SK-MEL-5 (cell line): ENCODE measurements at regions not wholly inside any gene's neighbourhood (a gene's known extent, or its start where the extent isn't known, plus 50 kb on each side); places are given as distances from the start of the nearest gene placed in this dataset.

ENCODE experiments used
- DNase-seq: peaks from one replicate; pipeline ENCODE4 v3.0.0-alpha.2; 2016; ENCODE audit warnings: low read depth, low spot score
- in situ Hi-C: cut with HindIII; loops from 2 replicates; pipeline ENCODE4 v1.10.0; 2016; ENCODE audit warnings: low sequenced_read_pairs, high pct_unique_total_duplicates, low pct_unique_long_range_greater_than_20kb

GRCh38 chr22:44425694-44426045, 72.4 kb downstream of the RTL6 start:
- in situ Hi-C loops = no loop called here
- no peak for DNase-seq

- in situ Hi-C loops = no loop called here
Measured at GRCh38 chr22:44424867-44425693, 73.0 kb downstream of the RTL6 start.

GRCh38 chr22:44424359-44424682, 73.7 kb downstream of the RTL6 start:
- DNase-seq = no peak
- in situ Hi-C loops = no loop called here

More at GRCh38 chr22:44424867-44425693, 73.0 kb downstream of the RTL6 start:
- DNase-seq = no peak

DNA sequence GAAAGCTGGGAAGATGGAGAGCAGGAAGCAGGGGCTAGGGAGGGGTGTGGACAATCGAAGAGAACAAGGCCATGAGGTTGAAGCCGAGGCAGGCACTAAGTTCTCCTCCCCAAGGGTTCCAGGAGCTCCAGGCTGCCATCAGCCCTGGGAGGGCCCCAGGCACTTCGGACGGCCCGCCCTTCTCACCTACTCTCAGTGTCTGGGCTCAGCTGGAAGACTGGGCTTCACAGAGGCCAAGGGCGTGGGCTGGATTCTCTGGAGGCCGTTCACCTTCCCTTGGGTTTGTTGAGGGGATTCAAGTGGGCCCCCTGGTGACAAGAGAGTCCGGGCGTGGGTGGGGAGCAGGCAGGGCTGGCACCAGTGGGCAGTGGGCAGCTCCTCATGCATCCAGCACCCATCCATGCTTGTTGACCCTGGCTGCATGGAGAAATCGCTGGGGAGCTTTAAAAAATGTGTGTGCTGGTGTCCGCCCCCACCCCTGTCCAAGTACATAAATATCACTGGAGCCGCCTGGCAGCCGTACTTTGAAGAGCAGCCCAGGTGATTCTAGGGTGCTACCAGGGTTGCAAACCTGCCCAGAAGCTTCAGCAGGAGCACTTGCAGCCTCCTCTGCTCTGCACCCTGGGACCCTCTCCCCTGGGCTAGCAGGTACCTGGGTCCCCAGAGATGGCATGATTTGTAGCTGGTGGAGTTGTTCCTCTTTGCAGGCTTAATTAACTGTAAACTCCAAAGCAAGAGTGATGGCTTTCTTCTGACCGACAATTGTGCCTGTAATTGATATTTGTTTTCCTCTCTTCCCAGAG, 74.3 kb downstream of the RTL6 start:
- DNase-seq = no peak
- in situ Hi-C loops = no loop called here

DNA sequence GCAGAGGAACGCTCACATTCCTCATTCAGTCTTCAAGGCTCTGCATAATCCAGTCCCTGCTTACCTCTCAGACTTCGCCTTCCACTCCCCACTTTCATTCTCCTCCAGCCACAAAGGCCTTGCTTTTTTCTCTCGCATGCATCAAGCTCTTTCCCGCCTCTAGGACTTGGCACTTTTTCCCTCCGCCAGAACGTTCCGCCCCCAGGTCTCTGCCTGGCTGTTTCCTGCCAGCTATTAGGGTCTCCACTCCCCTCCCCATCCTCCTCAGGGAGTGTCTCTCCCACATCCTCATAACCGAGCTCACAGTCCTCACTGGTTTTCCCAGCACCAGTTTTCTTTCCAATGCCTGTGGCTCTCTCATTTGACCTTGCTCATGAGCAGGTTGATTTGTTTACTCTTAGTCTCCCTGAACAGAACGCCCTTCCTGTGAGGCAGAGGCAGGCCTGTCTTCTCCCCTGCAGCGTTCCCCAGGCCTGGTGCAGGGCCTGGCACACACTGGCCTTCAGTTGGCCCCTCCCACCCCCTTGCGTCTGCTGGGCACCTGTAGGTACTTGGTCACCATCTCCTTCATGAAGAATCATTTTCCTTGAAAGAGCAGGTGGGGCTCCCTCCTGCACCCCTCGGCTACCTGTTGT, 75.2 kb downstream of the RTL6 start:
- in situ Hi-C loops = no loop called here
- no peak for DNase-seq

DNA sequence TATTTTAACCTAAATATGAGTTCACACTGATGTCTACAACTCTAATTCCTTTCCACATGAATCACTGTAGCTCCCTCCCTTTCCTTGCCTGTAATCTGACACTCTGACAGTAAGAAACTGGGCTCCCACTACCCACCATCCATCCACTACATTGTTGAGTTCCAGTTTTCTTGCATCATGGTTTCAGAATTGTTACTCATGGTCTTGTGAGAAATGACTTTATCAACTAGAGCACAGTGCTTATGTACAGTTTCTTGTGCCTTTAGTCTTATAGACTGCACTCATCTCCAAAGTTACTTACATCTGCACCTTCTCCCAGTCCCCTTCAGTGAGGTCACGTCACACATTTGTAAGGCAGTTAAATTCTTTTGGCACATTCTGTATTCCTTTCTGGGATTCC, 78.6 kb downstream of the RTL6 start:
- in situ Hi-C loops = no loop called here
- no peak for DNase-seq

DNA sequence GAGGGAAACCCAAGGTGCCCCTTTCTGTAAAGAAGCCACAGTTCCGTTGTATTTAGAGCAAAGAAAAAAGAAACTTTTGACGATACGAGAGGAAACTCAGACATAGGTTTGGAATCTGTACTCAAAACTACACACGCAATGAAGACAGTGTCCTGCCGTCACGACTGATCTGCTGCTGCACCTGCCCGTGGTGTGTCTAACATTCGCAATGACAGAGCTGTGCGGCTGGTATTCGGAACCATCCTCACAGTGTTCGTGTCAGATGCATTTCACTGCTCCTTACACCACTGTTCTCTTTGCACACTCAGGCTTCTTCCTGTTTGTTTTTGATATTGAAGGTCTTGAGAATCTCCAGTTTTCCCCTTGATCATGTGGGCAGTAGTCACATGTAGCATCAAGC, 84.8 kb downstream of the RTL6 start:
- in situ Hi-C loops = no loop called here
- no peak for DNase-seq

- DNase-seq = no peak
- in situ Hi-C loops = no loop called here
Measured at GRCh38 chr22:44412136-44412731, 85.8 kb downstream of the RTL6 start.

- no peak for DNase-seq
- in situ Hi-C loops = no loop called here
Measured at GRCh38 chr22:44411226-44412135, 86.6 kb downstream of the RTL6 start.

DNA sequence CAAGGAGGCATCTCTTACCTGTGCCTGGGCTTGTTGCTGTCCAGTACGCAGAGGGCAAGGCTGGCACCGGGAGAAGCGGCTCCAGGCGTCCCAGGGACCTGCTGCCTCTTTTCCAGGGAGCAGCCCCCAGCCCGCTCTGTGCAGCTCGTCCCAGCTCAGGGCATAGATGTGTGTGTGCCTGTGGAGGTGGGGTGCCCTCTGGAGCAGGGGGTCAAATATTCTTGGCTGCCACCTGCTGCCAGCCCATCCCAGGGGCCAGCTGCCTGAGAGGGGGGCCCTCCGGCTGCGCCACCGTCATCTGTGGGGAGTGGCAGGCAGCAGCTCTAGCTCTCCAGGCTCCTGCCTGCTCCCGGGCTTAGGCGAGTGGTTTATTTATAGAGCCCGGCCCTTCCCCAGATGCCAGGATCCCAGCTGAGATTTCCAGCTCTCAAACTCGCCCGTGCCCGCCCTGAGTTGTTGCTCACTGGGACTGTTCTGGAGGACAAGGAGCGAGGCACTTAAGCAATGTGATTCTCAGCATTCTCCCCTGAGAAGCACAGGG, 87.5 kb downstream of the RTL6 start:
- DNase-seq = no peak
- in situ Hi-C loops = no loop called here

DNA sequence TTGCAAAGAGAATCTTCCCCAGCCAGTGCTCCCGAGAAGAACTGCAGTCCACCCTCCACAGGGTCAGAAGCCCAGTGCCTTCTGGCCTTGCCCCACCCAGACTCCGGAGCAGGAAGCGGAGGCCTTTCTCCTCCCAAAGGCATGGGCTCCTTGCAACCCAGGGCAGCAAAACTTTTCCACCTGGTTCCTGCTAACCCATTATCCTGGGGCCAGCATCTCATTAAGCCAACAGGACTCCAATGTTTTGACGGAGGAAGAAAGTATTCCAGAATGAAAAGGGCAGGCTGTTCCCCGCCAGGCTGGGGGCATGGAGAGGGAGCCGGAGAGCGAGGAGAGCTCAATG, 88.1 kb downstream of the RTL6 start:
- in situ Hi-C loops = no loop called here
- DNase-seq = no peak

- in situ Hi-C loops = no loop called here
Measured at GRCh38 chr22:44409211-44409973, 88.6 kb downstream of the RTL6 start.

GRCh38 chr22:44408829-44409192, 89.2 kb downstream of the RTL6 start:
- in situ Hi-C loops = no loop called here
- DNase-seq = no peak

More at GRCh38 chr22:44409211-44409973, 88.6 kb downstream of the RTL6 start:
- DNase-seq = no peak

GRCh38 chr22:44407987-44408828, 89.8 kb downstream of the RTL6 start:
- DNase-seq = no peak
- in situ Hi-C loops = no loop called here

DNA sequence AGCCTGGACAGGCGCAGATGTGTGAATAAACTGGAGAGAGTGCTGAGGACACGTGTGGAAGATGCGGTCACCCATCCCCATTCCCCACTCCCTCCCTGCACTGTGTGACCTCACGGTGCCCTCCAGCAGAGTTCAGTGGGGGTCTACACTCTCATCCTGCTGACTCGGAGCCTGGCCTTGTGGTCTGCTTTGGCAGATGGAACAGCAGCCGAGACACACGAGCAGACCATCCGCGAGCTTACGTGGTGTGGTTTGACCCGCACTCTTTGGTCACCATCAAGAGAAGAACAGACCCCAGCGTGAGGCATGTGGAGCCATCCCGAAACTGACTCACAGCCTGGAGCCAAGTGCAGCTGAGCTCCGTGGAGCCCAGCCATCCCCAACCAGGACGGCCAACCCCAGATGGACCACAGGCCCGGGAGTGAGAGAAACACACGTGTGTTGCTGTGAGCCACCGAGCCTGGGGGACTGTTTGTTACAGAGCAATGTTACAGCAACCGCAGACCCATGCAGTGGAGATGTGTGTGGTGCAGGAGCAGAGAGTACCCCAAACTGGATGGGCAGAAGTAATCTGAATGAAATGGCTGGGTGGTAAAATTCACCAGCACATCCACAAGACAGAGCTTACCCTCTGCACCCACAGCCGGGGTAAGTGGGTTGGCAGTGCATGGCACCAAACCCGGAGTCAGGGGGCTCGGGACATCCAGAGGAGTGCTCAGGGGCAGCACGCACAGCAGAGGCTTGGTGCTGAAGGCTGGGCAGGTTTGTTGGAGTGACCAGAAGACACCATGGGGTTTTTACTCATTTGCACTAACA, 90.7 kb downstream of the RTL6 start:
- DNase-seq = no peak
- in situ Hi-C loops = no loop called here
